ENCODE measurements at regions not wholly inside any gene's neighbourhood (a gene's known extent, or its start where the extent isn't known, plus 50 kb on each side); places are given as distances from the start of the nearest gene placed in this dataset.

DNA sequence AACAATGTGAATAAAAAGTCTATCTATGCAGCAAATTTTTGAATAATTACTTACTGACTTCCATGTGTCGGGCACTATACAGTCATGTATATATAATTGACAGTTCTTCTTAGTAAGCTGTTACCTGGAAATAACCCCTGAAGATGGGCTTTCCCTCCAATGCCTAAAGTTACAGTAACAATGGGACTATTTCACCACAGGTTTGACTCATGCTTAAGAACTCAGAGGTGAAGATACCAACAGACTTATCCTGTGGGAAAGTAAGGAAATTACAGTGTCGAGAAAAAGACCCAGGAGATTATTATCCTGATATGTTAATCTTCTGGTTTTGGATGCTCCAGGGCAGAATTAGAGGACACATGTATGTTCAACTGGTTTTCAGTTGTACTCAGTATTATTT lies 601.5 kb upstream of the SOX9 start:
- Histone ChIP-seq H3K4me1 (ENCODE audit: control insufficient read depth, extremely low read depth, insufficient read depth, low read length) (peaks cover 31% of the 10 kb centered on the region), H3K36me3 (ENCODE audit: control insufficient read depth in 2 of 2, extremely low read depth in 1 of 2, insufficient read depth in 2 of 2, low read length in 2 of 2) (no peaks in the 10 kb centered on the region), H4K20me1 (ENCODE audit: control insufficient read depth, extremely low read depth, insufficient read depth, low read length) (no peaks in the 10 kb centered on the region), H3K4me3 (ENCODE audit: control insufficient read depth in 2 of 3, extremely low read depth in 1 of 3, insufficient read depth in 2 of 3, low read depth in 1 of 3, low read length in 3 of 3) (no peak overlapping the region), H3K9ac (ENCODE audit: control insufficient read depth, extremely low read depth, insufficient read depth, low read length) (no peak overlapping the region), H3K9me3 (ENCODE audit: control insufficient read depth, low read depth, low read length) (no peaks in the 10 kb centered on the region), H3K27me3 (ENCODE audit: control insufficient read depth, extremely low read depth, insufficient read depth, low read length) (no peaks in the 10 kb centered on the region), H3K27ac (ENCODE audit: control insufficient read depth, insufficient read depth, low read length) (peak overlapping the region; percentile 55), H3K79me2 (ENCODE audit: control insufficient read depth, insufficient read depth, low read length) (no peaks in the 10 kb centered on the region), H3K4me2 (ENCODE audit: control insufficient read depth, extremely low read depth, insufficient read depth, low read depth, low read length) (peak overlapping the region; percentile 30), H3K9me1 (ENCODE audit: control insufficient read depth, extremely low read depth, insufficient read depth, low read length) (no peaks in the 10 kb centered on the region), H2AFZ (ENCODE audit: control insufficient read depth, low read length) (no peak overlapping the region)
- DNase-seq (ENCODE audit: low read depth, low spot score) (peak; percentile 58), FAIRE-seq (peak; percentile 81)
- dilution Hi-C loops (cut with MboI; ENCODE audit: extremely low pct_ligation_motif_present, low sequenced_read_pairs): no loop called here
- no peak for TF ChIP-seq EZH2 (IDR thresholded peaks at IDR 0.05; ENCODE audit: low read length)
- TF ChIP-seq, protein P1, sequence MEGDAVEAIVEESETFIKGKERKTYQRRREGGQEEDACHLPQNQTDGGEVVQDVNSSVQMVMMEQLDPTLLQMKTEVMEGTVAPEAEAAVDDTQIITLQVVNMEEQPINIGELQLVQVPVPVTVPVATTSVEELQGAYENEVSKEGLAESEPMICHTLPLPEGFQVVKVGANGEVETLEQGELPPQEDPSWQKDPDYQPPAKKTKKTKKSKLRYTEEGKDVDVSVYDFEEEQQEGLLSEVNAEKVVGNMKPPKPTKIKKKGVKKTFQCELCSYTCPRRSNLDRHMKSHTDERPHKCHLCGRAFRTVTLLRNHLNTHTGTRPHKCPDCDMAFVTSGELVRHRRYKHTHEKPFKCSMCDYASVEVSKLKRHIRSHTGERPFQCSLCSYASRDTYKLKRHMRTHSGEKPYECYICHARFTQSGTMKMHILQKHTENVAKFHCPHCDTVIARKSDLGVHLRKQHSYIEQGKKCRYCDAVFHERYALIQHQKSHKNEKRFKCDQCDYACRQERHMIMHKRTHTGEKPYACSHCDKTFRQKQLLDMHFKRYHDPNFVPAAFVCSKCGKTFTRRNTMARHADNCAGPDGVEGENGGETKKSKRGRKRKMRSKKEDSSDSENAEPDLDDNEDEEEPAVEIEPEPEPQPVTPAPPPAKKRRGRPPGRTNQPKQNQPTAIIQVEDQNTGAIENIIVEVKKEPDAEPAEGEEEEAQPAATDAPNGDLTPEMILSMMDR (optimal IDR thresholded peaks at IDR 0.05 in 1 of 3, IDR thresholded peaks at IDR 0.05 in 1 of 3, conservative IDR thresholded peaks at IDR 0.05 in 1 of 3; ENCODE audit: extremely low read depth in 1 of 3, insufficient read depth in 2 of 3, low read length in 3 of 3): no peak

DNA sequence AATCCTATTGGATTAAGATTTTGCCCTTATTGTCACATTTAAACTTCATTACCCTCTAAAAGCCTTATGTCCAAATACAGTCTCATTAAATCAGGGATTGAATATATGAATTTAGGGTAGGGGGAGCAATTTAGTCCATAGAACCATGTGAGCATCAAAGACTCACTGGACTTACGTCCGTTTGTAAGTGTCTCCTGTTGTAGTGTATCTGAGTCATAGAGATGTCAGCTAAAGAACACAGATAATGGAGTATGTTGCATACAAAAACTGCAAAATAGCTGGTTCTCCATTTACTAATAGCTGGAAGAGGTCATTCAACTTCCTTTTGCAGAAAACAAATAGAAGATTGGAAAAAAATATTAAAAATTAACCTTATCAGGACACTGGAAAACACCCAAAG lies 599.1 kb upstream of the SOX9 start:
- peak overlapping the region; percentile 51 for H3K27ac ChIP-seq (ENCODE audit: control insufficient read depth, insufficient read depth, low read length)
- peak; percentile 71 for FAIRE-seq

More for the DNA sequence above, 599.1 kb upstream of the SOX9 start:
- no peak overlapping the region for H3K9ac ChIP-seq (ENCODE audit: control insufficient read depth, extremely low read depth, insufficient read depth, low read length)
- peak overlapping the region; percentile 1 for H3K4me2 ChIP-seq (ENCODE audit: control insufficient read depth, extremely low read depth, insufficient read depth, low read depth, low read length)
- no peaks in the 10 kb centered on the region for H3K36me3 ChIP-seq (ENCODE audit: control insufficient read depth in 2 of 2, extremely low read depth in 1 of 2, insufficient read depth in 2 of 2, low read length in 2 of 2)
- H3K9me3 ChIP-seq (ENCODE audit: control insufficient read depth, low read depth, low read length): no peaks in the 10 kb centered on the region
- H4K20me1 ChIP-seq (ENCODE audit: control insufficient read depth, extremely low read depth, insufficient read depth, low read length): no peaks in the 10 kb centered on the region
- TF ChIP-seq EZH2 (IDR thresholded peaks at IDR 0.05; ENCODE audit: low read length): no peak
- TF ChIP-seq, protein P1 (optimal IDR thresholded peaks at IDR 0.05 in 1 of 3, IDR thresholded peaks at IDR 0.05 in 1 of 3, conservative IDR thresholded peaks at IDR 0.05 in 1 of 3; ENCODE audit: extremely low read depth in 1 of 3, insufficient read depth in 2 of 3, low read length in 3 of 3): no peak
- no peak for DNase-seq (ENCODE audit: low read depth, low spot score)
- H3K4me3 ChIP-seq (ENCODE audit: control insufficient read depth in 2 of 3, extremely low read depth in 1 of 3, insufficient read depth in 2 of 3, low read depth in 1 of 3, low read length in 3 of 3): no peak overlapping the region
- H3K27me3 ChIP-seq (ENCODE audit: control insufficient read depth, extremely low read depth, insufficient read depth, low read length): no peaks in the 10 kb centered on the region
- H3K9me1 ChIP-seq (ENCODE audit: control insufficient read depth, extremely low read depth, insufficient read depth, low read length): no peaks in the 10 kb centered on the region
- H3K79me2 ChIP-seq (ENCODE audit: control insufficient read depth, insufficient read depth, low read length): no peaks in the 10 kb centered on the region
- dilution Hi-C loops (cut with MboI; ENCODE audit: extremely low pct_ligation_motif_present, low sequenced_read_pairs): no loop called here
- H3K4me1 ChIP-seq (ENCODE audit: control insufficient read depth, extremely low read depth, insufficient read depth, low read length): peaks cover 19% of the 10 kb centered on the region
- no peak overlapping the region for H2AFZ ChIP-seq (ENCODE audit: control insufficient read depth, low read length)

Data from keratinocyte (primary cell).